ENCODE measurements at regions not wholly inside any gene's neighbourhood (a gene's known extent, or its start where the extent isn't known, plus 50 kb on each side); places are given as distances from the start of the nearest gene placed in this dataset.

DNA sequence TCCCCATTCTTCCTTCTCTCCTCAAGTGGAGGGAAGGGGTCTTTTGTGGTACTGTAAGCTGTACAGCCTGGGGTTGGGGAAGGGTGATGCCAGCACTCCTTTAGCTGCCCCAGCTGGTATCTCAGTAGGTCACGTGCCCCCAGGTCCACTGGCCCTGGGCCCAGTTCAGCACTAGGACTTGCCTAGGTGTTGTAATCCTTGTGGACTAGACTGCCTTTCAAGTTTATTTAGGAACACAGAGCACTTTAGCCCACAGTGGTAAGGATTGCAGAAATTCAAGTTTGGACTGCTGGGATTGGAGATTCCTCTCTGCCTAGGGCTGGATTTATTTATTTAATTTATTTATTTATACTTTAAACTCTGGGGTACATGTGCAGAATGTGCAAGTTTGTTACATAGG is 569.6 kb downstream of the AACS start:
- TF ChIP-seq, protein P1, sequence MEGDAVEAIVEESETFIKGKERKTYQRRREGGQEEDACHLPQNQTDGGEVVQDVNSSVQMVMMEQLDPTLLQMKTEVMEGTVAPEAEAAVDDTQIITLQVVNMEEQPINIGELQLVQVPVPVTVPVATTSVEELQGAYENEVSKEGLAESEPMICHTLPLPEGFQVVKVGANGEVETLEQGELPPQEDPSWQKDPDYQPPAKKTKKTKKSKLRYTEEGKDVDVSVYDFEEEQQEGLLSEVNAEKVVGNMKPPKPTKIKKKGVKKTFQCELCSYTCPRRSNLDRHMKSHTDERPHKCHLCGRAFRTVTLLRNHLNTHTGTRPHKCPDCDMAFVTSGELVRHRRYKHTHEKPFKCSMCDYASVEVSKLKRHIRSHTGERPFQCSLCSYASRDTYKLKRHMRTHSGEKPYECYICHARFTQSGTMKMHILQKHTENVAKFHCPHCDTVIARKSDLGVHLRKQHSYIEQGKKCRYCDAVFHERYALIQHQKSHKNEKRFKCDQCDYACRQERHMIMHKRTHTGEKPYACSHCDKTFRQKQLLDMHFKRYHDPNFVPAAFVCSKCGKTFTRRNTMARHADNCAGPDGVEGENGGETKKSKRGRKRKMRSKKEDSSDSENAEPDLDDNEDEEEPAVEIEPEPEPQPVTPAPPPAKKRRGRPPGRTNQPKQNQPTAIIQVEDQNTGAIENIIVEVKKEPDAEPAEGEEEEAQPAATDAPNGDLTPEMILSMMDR (IDR thresholded peaks at IDR 0.05; ENCODE audit: insufficient read depth, missing control alignments), result no peak
- FAIRE-seq, result no peak
- no peak for DNase-seq (ENCODE audit: insufficient read length, low spot score)

DNA sequence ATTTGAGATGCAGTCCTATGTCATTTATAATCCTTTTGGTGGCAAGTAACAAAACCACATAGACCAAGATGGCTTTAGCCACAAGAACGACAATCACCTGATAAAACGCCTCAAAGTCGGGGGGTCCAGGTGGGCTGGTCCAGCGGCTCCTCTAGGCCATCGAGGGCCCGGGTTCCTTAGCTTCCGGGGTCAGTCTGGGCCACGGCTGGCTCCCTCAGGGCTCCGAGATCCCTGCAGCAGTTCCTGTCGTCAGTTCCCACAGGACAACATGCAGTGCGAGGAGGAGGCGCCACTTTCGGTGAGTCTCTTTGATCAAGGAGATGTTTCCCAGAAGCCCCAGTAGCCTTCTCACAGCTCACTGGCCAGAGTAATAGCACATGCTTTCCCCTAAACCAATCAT is 574.6 kb downstream of the AACS start:
- FAIRE-seq, result no peak
- TF ChIP-seq, protein P1 (IDR thresholded peaks at IDR 0.05; ENCODE audit: insufficient read depth, missing control alignments), result no peak
- DNase-seq (ENCODE audit: insufficient read length, low spot score), result no peak

DNA sequence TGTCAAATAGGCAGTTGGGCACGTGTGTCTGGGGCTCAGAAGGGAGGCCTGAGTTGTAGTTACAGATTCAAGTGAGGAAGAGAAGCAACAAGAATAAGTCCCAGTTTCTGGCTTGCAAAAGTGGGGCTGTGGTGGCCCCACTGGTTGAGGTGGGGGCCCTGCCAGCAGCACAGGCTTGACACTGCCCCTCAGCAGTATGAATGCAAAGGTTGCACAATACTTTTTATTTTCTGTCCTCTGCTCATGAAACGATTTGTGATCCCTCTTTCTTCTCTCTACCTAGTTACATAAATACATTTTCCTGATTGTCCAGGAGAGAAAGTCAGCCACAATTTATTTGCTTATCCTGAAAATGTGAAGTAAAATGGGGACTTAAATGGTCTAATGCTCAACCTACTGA is 577.8 kb downstream of the AACS start:
- DNase-seq (ENCODE audit: insufficient read length, low spot score) (no peak), FAIRE-seq (no peak)
- TF ChIP-seq, protein P1 (IDR thresholded peaks at IDR 0.05; ENCODE audit: insufficient read depth, missing control alignments), result no peak

DNA sequence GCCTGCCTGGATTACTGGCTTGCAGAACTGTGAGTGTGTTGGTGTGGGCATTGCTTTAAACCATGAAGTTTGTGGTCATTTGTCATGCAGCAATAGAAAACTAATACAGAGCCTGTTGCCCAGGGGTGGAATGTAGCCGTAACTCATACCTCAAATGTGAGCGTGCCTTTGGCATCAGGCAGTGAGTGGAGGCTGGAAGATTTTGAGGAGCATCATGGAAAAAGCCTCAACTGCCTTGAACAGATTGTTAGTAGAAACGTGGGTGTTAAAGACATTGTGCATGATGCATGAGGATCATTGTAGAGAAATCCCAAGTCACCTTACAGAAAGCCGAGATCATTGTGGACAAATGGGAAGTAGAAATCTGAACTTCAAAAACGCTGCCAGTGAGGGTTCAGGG is 580.5 kb downstream of the AACS start:
- TF ChIP-seq, protein P1 (IDR thresholded peaks at IDR 0.05; ENCODE audit: insufficient read depth, missing control alignments), result no peak
- no peak for DNase-seq (ENCODE audit: insufficient read length, low spot score)
- FAIRE-seq, result no peak

DNA sequence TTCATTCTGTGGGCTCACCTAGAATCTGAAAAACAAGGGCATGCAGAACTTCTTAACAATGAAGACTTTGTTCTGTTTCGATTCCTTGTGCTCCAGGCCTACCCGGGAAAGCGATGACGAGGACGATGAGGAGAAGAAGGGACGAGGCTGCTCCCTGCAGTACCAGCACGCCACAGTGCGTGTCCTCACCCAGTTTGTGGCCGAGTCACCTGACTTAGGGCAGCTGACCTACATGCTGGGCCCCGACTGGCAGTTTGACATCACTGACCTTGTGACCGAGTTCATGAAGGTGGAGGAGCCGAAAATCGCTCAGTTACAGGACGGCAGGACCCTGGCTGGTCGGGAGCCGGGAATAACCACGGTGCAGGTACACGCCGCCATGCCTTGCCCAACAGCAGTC is 585.4 kb downstream of the AACS start:
- FAIRE-seq (no peak), DNase-seq (ENCODE audit: insufficient read length, low spot score) (no peak)
- TF ChIP-seq, protein P1 (IDR thresholded peaks at IDR 0.05; ENCODE audit: insufficient read depth, missing control alignments), result no peak

DNA sequence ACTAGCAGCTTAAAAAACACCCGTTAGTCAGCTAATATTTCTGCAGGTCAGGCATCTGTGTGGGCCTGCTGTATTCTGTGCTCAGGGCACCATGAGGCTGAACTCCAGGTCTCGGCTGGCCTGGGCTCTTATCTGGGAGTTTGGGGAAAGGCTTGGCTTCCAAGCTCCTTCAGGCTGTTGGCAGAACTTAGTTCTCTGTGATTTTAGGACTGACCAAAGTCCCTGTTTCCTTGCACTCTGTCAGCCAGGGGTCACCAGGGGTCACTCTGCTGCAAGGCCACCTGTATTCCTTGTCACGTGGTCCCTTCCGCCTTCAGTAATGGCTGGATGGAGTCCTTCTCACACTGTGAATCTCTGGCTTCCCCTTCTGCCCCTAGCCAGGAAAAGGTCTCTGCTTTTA is 586.4 kb downstream of the AACS start:
- TF ChIP-seq, protein P1 (IDR thresholded peaks at IDR 0.05; ENCODE audit: insufficient read depth, missing control alignments), result no peak
- no peak for FAIRE-seq
- no peak for DNase-seq (ENCODE audit: insufficient read length, low spot score)

DNA sequence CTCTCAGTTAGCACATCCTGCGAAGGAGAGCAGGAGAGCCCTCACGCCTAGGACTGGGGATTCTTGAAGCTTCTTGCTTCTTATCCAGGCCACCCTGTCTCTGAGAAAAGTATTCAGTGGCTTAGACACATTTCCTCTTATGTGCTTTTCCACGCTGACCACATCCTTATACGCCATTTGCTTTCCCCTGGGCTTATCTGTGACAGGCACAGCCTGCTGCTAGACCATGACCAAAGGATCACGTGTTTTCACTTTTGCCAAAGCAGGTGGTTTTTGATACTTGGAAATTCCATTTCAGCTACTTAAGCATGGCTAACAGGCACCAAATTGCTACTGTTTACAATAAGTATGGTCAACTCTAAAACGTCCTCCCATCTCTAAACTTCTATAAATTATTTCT is 587.4 kb downstream of the AACS start:
- FAIRE-seq (no peak), DNase-seq (ENCODE audit: insufficient read length, low spot score) (no peak)
- TF ChIP-seq, protein P1 (IDR thresholded peaks at IDR 0.05; ENCODE audit: insufficient read depth, missing control alignments), result no peak
